ENCODE measurements at regions not wholly inside any gene's neighbourhood (a gene's known extent, or its start where the extent isn't known, plus 50 kb on each side); places are given as distances from the start of the nearest gene placed in this dataset.

- no peak overlapping the region for H3K4me3 Mint-ChIP-seq
- no peaks in the 10 kb centered on the region for H3K9me3 Mint-ChIP-seq
- no peaks in the 10 kb centered on the region for H3K36me3 Mint-ChIP-seq (ENCODE audit: low read depth)
- no peak overlapping the region for H3K27ac Mint-ChIP-seq
- no peaks in the 10 kb centered on the region for H3K4me1 Mint-ChIP-seq (ENCODE audit: low read depth)
- no peaks in the 10 kb centered on the region for H3K27me3 Mint-ChIP-seq (ENCODE audit: low read depth)
Observed at GRCh38 chr6:53974941-53975340, 136.3 kb upstream of the MLIP start.

- H3K27ac Mint-ChIP-seq, result no peak overlapping the region
- H3K4me1 Mint-ChIP-seq (ENCODE audit: low read depth), result no peaks in the 10 kb centered on the region
- H3K27me3 Mint-ChIP-seq (ENCODE audit: low read depth), result no peaks in the 10 kb centered on the region
- no peaks in the 10 kb centered on the region for H3K9me3 Mint-ChIP-seq
- no peaks in the 10 kb centered on the region for H3K36me3 Mint-ChIP-seq (ENCODE audit: low read depth)
- H3K4me3 Mint-ChIP-seq, result no peak overlapping the region
Observed at GRCh38 chr6:53975941-53976615, 135.2 kb upstream of the MLIP start.

GRCh38 chr6:53977551-53977950, 133.7 kb upstream of the MLIP start:
- Mint-ChIP-seq H3K4me1 (ENCODE audit: low read depth) (no peaks in the 10 kb centered on the region), H3K27me3 (ENCODE audit: low read depth) (no peaks in the 10 kb centered on the region), H3K9me3 (no peaks in the 10 kb centered on the region), H3K4me3 (no peak overlapping the region), H3K27ac (no peak overlapping the region), H3K36me3 (ENCODE audit: low read depth) (no peaks in the 10 kb centered on the region)

GRCh38 chr6:53979468-53980067, 131.7 kb upstream of the MLIP start:
- Mint-ChIP-seq H3K27me3 (ENCODE audit: low read depth) (no peaks in the 10 kb centered on the region), H3K36me3 (ENCODE audit: low read depth) (no peaks in the 10 kb centered on the region), H3K27ac (no peak overlapping the region), H3K9me3 (no peaks in the 10 kb centered on the region), H3K4me1 (ENCODE audit: low read depth) (no peaks in the 10 kb centered on the region), H3K4me3 (no peak overlapping the region)

- Mint-ChIP-seq H3K27me3 (ENCODE audit: low read depth) (no peaks in the 10 kb centered on the region), H3K9me3 (no peaks in the 10 kb centered on the region), H3K36me3 (ENCODE audit: low read depth) (no peaks in the 10 kb centered on the region), H3K4me3 (no peak overlapping the region), H3K4me1 (ENCODE audit: low read depth) (no peaks in the 10 kb centered on the region), H3K27ac (no peak overlapping the region)
Observed at GRCh38 chr6:53982366-53983050, 128.7 kb upstream of the MLIP start.

GRCh38 chr6:53983301-53983700, 127.9 kb upstream of the MLIP start:
- Mint-ChIP-seq H3K36me3 (ENCODE audit: low read depth) (no peaks in the 10 kb centered on the region), H3K27ac (no peak overlapping the region), H3K4me3 (no peak overlapping the region), H3K27me3 (ENCODE audit: low read depth) (peaks cover 2% of the 10 kb centered on the region), H3K4me1 (ENCODE audit: low read depth) (no peaks in the 10 kb centered on the region), H3K9me3 (no peaks in the 10 kb centered on the region)

- Mint-ChIP-seq H3K27ac (no peak overlapping the region), H3K4me1 (ENCODE audit: low read depth) (no peaks in the 10 kb centered on the region), H3K4me3 (no peak overlapping the region), H3K36me3 (ENCODE audit: low read depth) (no peaks in the 10 kb centered on the region), H3K27me3 (ENCODE audit: low read depth) (peaks cover 6% of the 10 kb centered on the region), H3K9me3 (no peaks in the 10 kb centered on the region)
Observed at GRCh38 chr6:53984163-53984562, 127.1 kb upstream of the MLIP start.

- no peaks in the 10 kb centered on the region for H3K36me3 Mint-ChIP-seq (ENCODE audit: low read depth)
- H3K9me3 Mint-ChIP-seq, result no peaks in the 10 kb centered on the region
- no peak overlapping the region for H3K4me3 Mint-ChIP-seq
- H3K27ac Mint-ChIP-seq, result no peak overlapping the region
- H3K4me1 Mint-ChIP-seq (ENCODE audit: low read depth), result no peaks in the 10 kb centered on the region
- peaks cover 6% of the 10 kb centered on the region for H3K27me3 Mint-ChIP-seq (ENCODE audit: low read depth)
Observed at GRCh38 chr6:53984581-53984980, 126.7 kb upstream of the MLIP start.

GRCh38 chr6:53985366-53985765, 125.9 kb upstream of the MLIP start:
- H3K36me3 Mint-ChIP-seq (ENCODE audit: low read depth), result no peaks in the 10 kb centered on the region

GRCh38 chr6:53986165-53986720, 125.0 kb upstream of the MLIP start:
- Mint-ChIP-seq H3K4me3 (no peak overlapping the region), H3K27me3 (ENCODE audit: low read depth) (peaks cover 10% of the 10 kb centered on the region), H3K27ac (no peak overlapping the region), H3K9me3 (no peaks in the 10 kb centered on the region), H3K4me1 (ENCODE audit: low read depth) (no peaks in the 10 kb centered on the region), H3K36me3 (ENCODE audit: low read depth) (no peaks in the 10 kb centered on the region)

More at GRCh38 chr6:53985366-53985765, 125.9 kb upstream of the MLIP start:
- Mint-ChIP-seq H3K9me3 (no peaks in the 10 kb centered on the region), H3K27me3 (ENCODE audit: low read depth) (peaks cover 6% of the 10 kb centered on the region), H3K4me3 (no peak overlapping the region), H3K27ac (no peak overlapping the region), H3K4me1 (ENCODE audit: low read depth) (no peaks in the 10 kb centered on the region)

- H3K4me3 Mint-ChIP-seq, result no peak overlapping the region
Observed at GRCh38 chr6:53986721-53987521, 124.3 kb upstream of the MLIP start.

GRCh38 chr6:53987522-53987888, 123.7 kb upstream of the MLIP start:
- Mint-ChIP-seq H3K36me3 (ENCODE audit: low read depth) (no peaks in the 10 kb centered on the region), H3K4me1 (ENCODE audit: low read depth) (no peaks in the 10 kb centered on the region), H3K4me3 (no peak overlapping the region), H3K27me3 (ENCODE audit: low read depth) (peaks cover 10% of the 10 kb centered on the region), H3K27ac (no peak overlapping the region), H3K9me3 (no peaks in the 10 kb centered on the region)

More at GRCh38 chr6:53986721-53987521, 124.3 kb upstream of the MLIP start:
- Mint-ChIP-seq H3K27ac (no peak overlapping the region), H3K36me3 (ENCODE audit: low read depth) (no peaks in the 10 kb centered on the region), H3K4me1 (ENCODE audit: low read depth) (no peaks in the 10 kb centered on the region), H3K27me3 (ENCODE audit: low read depth) (peaks cover 10% of the 10 kb centered on the region), H3K9me3 (no peaks in the 10 kb centered on the region)

GRCh38 chr6:53989504-53989903, 121.7 kb upstream of the MLIP start:
- H3K27me3 Mint-ChIP-seq (ENCODE audit: low read depth), result peaks cover 10% of the 10 kb centered on the region
- H3K4me3 Mint-ChIP-seq, result no peak overlapping the region
- H3K4me1 Mint-ChIP-seq (ENCODE audit: low read depth), result no peaks in the 10 kb centered on the region
- no peaks in the 10 kb centered on the region for H3K9me3 Mint-ChIP-seq
- no peak overlapping the region for H3K27ac Mint-ChIP-seq
- no peaks in the 10 kb centered on the region for H3K36me3 Mint-ChIP-seq (ENCODE audit: low read depth)

- no peaks in the 10 kb centered on the region for H3K9me3 Mint-ChIP-seq
- H3K4me3 Mint-ChIP-seq, result no peak overlapping the region
- H3K36me3 Mint-ChIP-seq (ENCODE audit: low read depth), result no peaks in the 10 kb centered on the region
- peaks cover 10% of the 10 kb centered on the region for H3K27me3 Mint-ChIP-seq (ENCODE audit: low read depth)
- no peak overlapping the region for H3K27ac Mint-ChIP-seq
- no peaks in the 10 kb centered on the region for H3K4me1 Mint-ChIP-seq (ENCODE audit: low read depth)
Observed at GRCh38 chr6:53992522-53992921, 118.7 kb upstream of the MLIP start.
